Stimulated activated naive B cell treated with anti-CD40 and anti-IgM and Interleukin-4, amounts not matched to agents 10 μg/mL and 1 μg/mL and 100 μg/mL, for 72 hours (primary cell): ENCODE measurements at regions not wholly inside any gene's neighbourhood (a gene's known extent, or its start where the extent isn't known, plus 50 kb on each side); places are given as distances from the start of the nearest gene placed in this dataset.
A peak's percentile ranks its signal among the peaks of the same experiment; 100 is the strongest.

Experiments
- ATAC-seq, 2 donors: fragments of 150-1000 bp; cut with Tn5 transposase; replicated peaks; 2 replicates each; pipeline ENCODE4 v1.10.0; 2021; ENCODE audit warnings: moderate library complexity in 1 of 2
- DNase-seq: peaks from one replicate; pipeline ENCODE4 v3.0.0; 2021
- H3K27ac Mint-ChIP-seq: one replicate; pipeline ENCODE4 v1.8.0; 2022; ENCODE audit warnings: mild to moderate bottlenecking, mixed read lengths
- H3K27me3 Mint-ChIP-seq, 2 donors: one replicate each; pipeline ENCODE4 v1.8.0; 2022; ENCODE audit warnings: mixed read lengths in 2 of 2
- H3K36me3 Mint-ChIP-seq, 2 donors: one replicate each; pipeline ENCODE4 v1.8.0; 2022; ENCODE audit warnings: mixed read lengths in 2 of 2, mild to moderate bottlenecking in 1 of 2
- H3K4me1 Mint-ChIP-seq, 2 donors: one replicate each; pipeline ENCODE4 v1.8.0; 2022; ENCODE audit warnings: mixed read lengths in 2 of 2, mild to moderate bottlenecking in 1 of 2
- H3K4me3 Mint-ChIP-seq, 2 donors: one replicate each; pipeline ENCODE4 v1.8.0; 2022; ENCODE audit warnings: mild to moderate bottlenecking in 2 of 2, mixed read lengths in 2 of 2, moderate library complexity in 1 of 2
- H3K9me3 Mint-ChIP-seq, 2 donors: one replicate each; pipeline ENCODE4 v1.8.0; 2022; ENCODE audit warnings: mixed read lengths in 2 of 2, mild to moderate bottlenecking in 1 of 2

GRCh38 chr10:3496138-3496537, 288.9 kb downstream of the KLF6 start:
- no peaks in the 10 kb centered on the region for H3K36me3 Mint-ChIP-seq
- peaks cover 12 to 19% of the 10 kb centered on the region in 2 donors for H3K27me3 Mint-ChIP-seq
- H3K4me3 Mint-ChIP-seq: no peak overlapping the region
- no peak for DNase-seq
- H3K4me1 Mint-ChIP-seq: peaks cover 1 to 6% of the 10 kb centered on the region in 2 donors
- no peaks in the 10 kb centered on the region for H3K9me3 Mint-ChIP-seq
- no peak overlapping the region for H3K27ac Mint-ChIP-seq
- ATAC-seq: no peak

- ATAC-seq (no peak), DNase-seq (no peak)
- Mint-ChIP-seq H3K27me3 (peaks cover 12 to 19% of the 10 kb centered on the region in 2 donors), H3K27ac (no peak overlapping the region), H3K4me1 (peaks cover 1 to 6% of the 10 kb centered on the region in 2 donors), H3K36me3 (no peaks in the 10 kb centered on the region), H3K4me3 (no peak overlapping the region), H3K9me3 (no peaks in the 10 kb centered on the region)
These were observed 289.7 kb downstream of the KLF6 start for GRCh38 chr10:3495281-3495680.

GRCh38 chr10:3494838-3495230, 290.2 kb downstream of the KLF6 start:
- H3K27me3 Mint-ChIP-seq: peaks cover 12 to 19% of the 10 kb centered on the region in 2 donors
- no peak for ATAC-seq
- peaks cover 0 to 4% of the 10 kb centered on the region in 2 donors for H3K36me3 Mint-ChIP-seq
- no peak overlapping the region for H3K27ac Mint-ChIP-seq
- no peaks in the 10 kb centered on the region for H3K9me3 Mint-ChIP-seq
- H3K4me1 Mint-ChIP-seq: peaks cover 1 to 6% of the 10 kb centered on the region in 2 donors
- H3K4me3 Mint-ChIP-seq: no peak overlapping the region
- DNase-seq: no peak

GRCh38 chr10:3494131-3494837, 290.7 kb downstream of the KLF6 start:
- Mint-ChIP-seq H3K27me3 (peaks cover 12 to 19% of the 10 kb centered on the region in 2 donors), H3K27ac (no peak overlapping the region), H3K36me3 (peaks cover 3 to 5% of the 10 kb centered on the region in 2 donors), H3K4me1 (peaks cover 1 to 6% of the 10 kb centered on the region in 2 donors), H3K4me3 (no peak overlapping the region), H3K9me3 (peaks cover 2% of the 10 kb centered on the region in 2 donors)
- DNase-seq: no peak
- no peak for ATAC-seq

- Mint-ChIP-seq H3K27ac (no peak overlapping the region), H3K4me1 (peaks cover 1 to 6% of the 10 kb centered on the region in 2 donors), H3K9me3 (peaks cover 6 to 9% of the 10 kb centered on the region in 2 donors), H3K4me3 (no peak overlapping the region), H3K27me3 (peaks cover 12 to 19% of the 10 kb centered on the region in 2 donors), H3K36me3 (peaks cover 5 to 8% of the 10 kb centered on the region in 2 donors)
- ATAC-seq (no peak), DNase-seq (no peak)
These were observed 291.4 kb downstream of the KLF6 start for GRCh38 chr10:3493621-3494020.

GRCh38 chr10:3491571-3491970, 293.4 kb downstream of the KLF6 start:
- H3K27me3 Mint-ChIP-seq: peaks cover 8 to 14% of the 10 kb centered on the region in 2 donors
- ATAC-seq: no peak
- H3K36me3 Mint-ChIP-seq: peaks cover 7 to 16% of the 10 kb centered on the region in 2 donors
- H3K4me3 Mint-ChIP-seq: no peak overlapping the region
- no peak for DNase-seq
- peaks cover 12 to 17% of the 10 kb centered on the region in 2 donors for H3K4me1 Mint-ChIP-seq
- H3K9me3 Mint-ChIP-seq: peaks cover 13 to 20% of the 10 kb centered on the region in 2 donors
- no peak overlapping the region for H3K27ac Mint-ChIP-seq

GRCh38 chr10:3487228-3487627, 297.8 kb downstream of the KLF6 start:
- Mint-ChIP-seq H3K36me3 (peaks cover 7 to 16% of the 10 kb centered on the region in 2 donors), H3K9me3 (peaks cover 13 to 20% of the 10 kb centered on the region in 2 donors), H3K27ac (no peak overlapping the region), H3K4me1 (peaks cover 42 to 54% of the 10 kb centered on the region in 2 donors), H3K4me3 (no peak overlapping the region), H3K27me3 (no peaks in the 10 kb centered on the region)
- ATAC-seq: peak; percentile 26 to 48
- DNase-seq: no peak

GRCh38 chr10:3486346-3487065, 298.5 kb downstream of the KLF6 start:
- peaks cover 7 to 16% of the 10 kb centered on the region in 2 donors for H3K36me3 Mint-ChIP-seq
- H3K4me1 Mint-ChIP-seq: peaks cover 50 to 62% of the 10 kb centered on the region in 2 donors
- ATAC-seq (no peak), DNase-seq (no peak)
- H3K4me3 Mint-ChIP-seq: peak overlapping the region in 1 of 2 donors; percentile 52
- peaks cover 13 to 20% of the 10 kb centered on the region in 2 donors for H3K9me3 Mint-ChIP-seq
- no peaks in the 10 kb centered on the region for H3K27me3 Mint-ChIP-seq
- no peak overlapping the region for H3K27ac Mint-ChIP-seq

- Mint-ChIP-seq H3K4me1 (peaks cover 52 to 73% of the 10 kb centered on the region in 2 donors), H3K4me3 (peak overlapping the region; percentile 58 to 67), H3K36me3 (peaks cover 7 to 16% of the 10 kb centered on the region in 2 donors), H3K9me3 (peaks cover 13 to 20% of the 10 kb centered on the region in 2 donors), H3K27me3 (no peaks in the 10 kb centered on the region), H3K27ac (peak overlapping the region; percentile 26)
- peak; percentile 69 to 70 for ATAC-seq
- peak; percentile 26 for DNase-seq
These were observed 299.8 kb downstream of the KLF6 start for GRCh38 chr10:3485057-3485686.

- H3K27ac Mint-ChIP-seq: peak overlapping the region; percentile 26
- no peaks in the 10 kb centered on the region for H3K27me3 Mint-ChIP-seq
- H3K36me3 Mint-ChIP-seq: peaks cover 5 to 11% of the 10 kb centered on the region in 2 donors
- H3K9me3 Mint-ChIP-seq: peaks cover 12 to 19% of the 10 kb centered on the region in 2 donors
- DNase-seq (peak; percentile 29), ATAC-seq (peak; percentile 83 to 84)
- peaks cover 55 to 77% of the 10 kb centered on the region in 2 donors for H3K4me1 Mint-ChIP-seq
- H3K4me3 Mint-ChIP-seq: peak overlapping the region; percentile 58 to 67
These were observed 300.5 kb downstream of the KLF6 start for GRCh38 chr10:3484306-3485056.

GRCh38 chr10:3482200-3482993, 302.6 kb downstream of the KLF6 start:
- Mint-ChIP-seq H3K4me1 (peaks cover 61 to 93% of the 10 kb centered on the region in 2 donors), H3K27ac (peak overlapping the region; percentile 62), H3K9me3 (peaks cover 1 to 2% of the 10 kb centered on the region in 2 donors), H3K27me3 (no peaks in the 10 kb centered on the region), H3K36me3 (peaks cover 0 to 2% of the 10 kb centered on the region in 2 donors), H3K4me3 (peak overlapping the region; percentile 31 to 36)
- ATAC-seq (peak; percentile 15 to 18), DNase-seq (no peak)

- ATAC-seq: no peak
- H3K9me3 Mint-ChIP-seq: no peaks in the 10 kb centered on the region
- no peak for DNase-seq
- peaks cover 59 to 91% of the 10 kb centered on the region in 2 donors for H3K4me1 Mint-ChIP-seq
- H3K4me3 Mint-ChIP-seq: no peak overlapping the region
- no peaks in the 10 kb centered on the region for H3K36me3 Mint-ChIP-seq
- H3K27ac Mint-ChIP-seq: no peak overlapping the region
- H3K27me3 Mint-ChIP-seq: no peaks in the 10 kb centered on the region
These were observed 303.5 kb downstream of the KLF6 start for GRCh38 chr10:3481496-3481895.

- H3K36me3 Mint-ChIP-seq: no peaks in the 10 kb centered on the region
- ATAC-seq: no peak
- no peak for DNase-seq
- H3K4me3 Mint-ChIP-seq: no peak overlapping the region
- peaks cover 59 to 85% of the 10 kb centered on the region in 2 donors for H3K4me1 Mint-ChIP-seq
- no peak overlapping the region for H3K27ac Mint-ChIP-seq
- H3K9me3 Mint-ChIP-seq: no peaks in the 10 kb centered on the region
- H3K27me3 Mint-ChIP-seq: no peaks in the 10 kb centered on the region
These were observed 304.1 kb downstream of the KLF6 start for GRCh38 chr10:3480990-3481315.
